ENCODE measurements at regions not wholly inside any gene's neighbourhood (a gene's known extent, or its start where the extent isn't known, plus 50 kb on each side); places are given as distances from the start of the nearest gene placed in this dataset.

- Histone ChIP-seq H3K4me3 (replicated peaks; ENCODE audit: low read depth, low read length) (no peak overlapping the region), H3K36me3 (ENCODE audit: control insufficient read depth, insufficient read depth, low read length) (no peaks in the 10 kb centered on the region), H3K27me3 (replicated peaks; ENCODE audit: control insufficient read depth, insufficient read depth, low read length) (peaks cover 2% of the 10 kb centered on the region; the same call in 1 of the 2 replicates)
- no peak for DNase-seq (ENCODE audit: extremely low read depth, insufficient read length)
- TF ChIP-seq CTCF (IDR thresholded peaks at IDR 0.05; ENCODE audit: insufficient read depth, low read length, poor library complexity, severe bottlenecking) = no peak
Observed at GRCh38 chr1:34645109-34645688, 109.6 kb upstream of the GJB5 start.

GRCh38 chr1:34645919-34646318 lies 108.9 kb upstream of the GJB5 start:
- H3K36me3 ChIP-seq (ENCODE audit: control insufficient read depth, insufficient read depth, low read length) = no peaks in the 10 kb centered on the region
- DNase-seq (ENCODE audit: extremely low read depth, insufficient read length) = no peak
- H3K4me3 ChIP-seq (replicated peaks; ENCODE audit: low read depth, low read length) = no peak overlapping the region
- peaks cover 2% of the 10 kb centered on the region; the same call in 1 of the 2 replicates for H3K27me3 ChIP-seq (replicated peaks; ENCODE audit: control insufficient read depth, insufficient read depth, low read length)
- no peak for TF ChIP-seq CTCF (IDR thresholded peaks at IDR 0.05; ENCODE audit: insufficient read depth, low read length, poor library complexity, severe bottlenecking)

GRCh38 chr1:34648501-34648900 lies 106.3 kb upstream of the GJB5 start:
- Histone ChIP-seq H3K36me3 (ENCODE audit: control insufficient read depth, insufficient read depth, low read length) (no peaks in the 10 kb centered on the region), H3K4me3 (replicated peaks; ENCODE audit: low read depth, low read length) (no peak overlapping the region), H3K27me3 (replicated peaks; ENCODE audit: control insufficient read depth, insufficient read depth, low read length) (peaks cover 2% of the 10 kb centered on the region; the same call in 1 of the 2 replicates)
- no peak for DNase-seq (ENCODE audit: extremely low read depth, insufficient read length)
- TF ChIP-seq CTCF (IDR thresholded peaks at IDR 0.05; ENCODE audit: insufficient read depth, low read length, poor library complexity, severe bottlenecking) = no peak

GRCh38 chr1:34650090-34650489 lies 104.8 kb upstream of the GJB5 start:
- H3K36me3 ChIP-seq (ENCODE audit: control insufficient read depth, insufficient read depth, low read length) = no peaks in the 10 kb centered on the region
- no peak overlapping the region for H3K4me3 ChIP-seq (replicated peaks; ENCODE audit: low read depth, low read length)
- H3K27me3 ChIP-seq (replicated peaks; ENCODE audit: control insufficient read depth, insufficient read depth, low read length) = peaks cover 2% of the 10 kb centered on the region; the same call in 1 of the 2 replicates
- DNase-seq (ENCODE audit: extremely low read depth, insufficient read length) = no peak
- TF ChIP-seq CTCF (IDR thresholded peaks at IDR 0.05; ENCODE audit: insufficient read depth, low read length, poor library complexity, severe bottlenecking) = no peak

GRCh38 chr1:34650800-34651199 lies 104.0 kb upstream of the GJB5 start:
- Histone ChIP-seq H3K36me3 (ENCODE audit: control insufficient read depth, insufficient read depth, low read length) (no peaks in the 10 kb centered on the region), H3K27me3 (replicated peaks; ENCODE audit: control insufficient read depth, insufficient read depth, low read length) (peaks cover 2% of the 10 kb centered on the region; the same call in 1 of the 2 replicates), H3K4me3 (replicated peaks; ENCODE audit: low read depth, low read length) (no peak overlapping the region)
- DNase-seq (ENCODE audit: extremely low read depth, insufficient read length) = no peak
- TF ChIP-seq CTCF (IDR thresholded peaks at IDR 0.05; ENCODE audit: insufficient read depth, low read length, poor library complexity, severe bottlenecking) = no peak

- H3K36me3 ChIP-seq (ENCODE audit: control insufficient read depth, insufficient read depth, low read length) = no peaks in the 10 kb centered on the region
- DNase-seq (ENCODE audit: extremely low read depth, insufficient read length) = no peak
- H3K4me3 ChIP-seq (replicated peaks; ENCODE audit: low read depth, low read length) = no peak overlapping the region
- H3K27me3 ChIP-seq (replicated peaks; ENCODE audit: control insufficient read depth, insufficient read depth, low read length) = no peaks in the 10 kb centered on the region; the same call in none of the 2 replicates
- no peak for TF ChIP-seq CTCF (IDR thresholded peaks at IDR 0.05; ENCODE audit: insufficient read depth, low read length, poor library complexity, severe bottlenecking)
Observed at GRCh38 chr1:34653110-34653509, 101.7 kb upstream of the GJB5 start.

All from GM06990 (cell line).